C4-2B (cell line): ENCODE measurements at regions not wholly inside any gene's neighbourhood (a gene's known extent, or its start where the extent isn't known, plus 50 kb on each side); places are given as distances from the start of the nearest gene placed in this dataset.

ENCODE experiments used
- ZFX ChIP-seq: fragments of 450-650 bp; IDR thresholded peaks from 2 replicates; pipeline ENCODE4 v1.6.1; 2017
- TF ChIP-seq, protein P1 (sequence below): fragments of 450-650 bp; conservative IDR thresholded peaks from 2 replicates; pipeline ENCODE4 v1.5.1; 2017; ENCODE audit warnings: mild to moderate bottlenecking

- TF ChIP-seq, protein P1, sequence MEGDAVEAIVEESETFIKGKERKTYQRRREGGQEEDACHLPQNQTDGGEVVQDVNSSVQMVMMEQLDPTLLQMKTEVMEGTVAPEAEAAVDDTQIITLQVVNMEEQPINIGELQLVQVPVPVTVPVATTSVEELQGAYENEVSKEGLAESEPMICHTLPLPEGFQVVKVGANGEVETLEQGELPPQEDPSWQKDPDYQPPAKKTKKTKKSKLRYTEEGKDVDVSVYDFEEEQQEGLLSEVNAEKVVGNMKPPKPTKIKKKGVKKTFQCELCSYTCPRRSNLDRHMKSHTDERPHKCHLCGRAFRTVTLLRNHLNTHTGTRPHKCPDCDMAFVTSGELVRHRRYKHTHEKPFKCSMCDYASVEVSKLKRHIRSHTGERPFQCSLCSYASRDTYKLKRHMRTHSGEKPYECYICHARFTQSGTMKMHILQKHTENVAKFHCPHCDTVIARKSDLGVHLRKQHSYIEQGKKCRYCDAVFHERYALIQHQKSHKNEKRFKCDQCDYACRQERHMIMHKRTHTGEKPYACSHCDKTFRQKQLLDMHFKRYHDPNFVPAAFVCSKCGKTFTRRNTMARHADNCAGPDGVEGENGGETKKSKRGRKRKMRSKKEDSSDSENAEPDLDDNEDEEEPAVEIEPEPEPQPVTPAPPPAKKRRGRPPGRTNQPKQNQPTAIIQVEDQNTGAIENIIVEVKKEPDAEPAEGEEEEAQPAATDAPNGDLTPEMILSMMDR, result no peak
- no peak for TF ChIP-seq ZFX
Measured at GRCh38 chr6:92130944-92131343, 1288.4 kb downstream of the EPHA7 start.
